GM12878 (cell line): ENCODE measurements at regions not wholly inside any gene's neighbourhood (a gene's known extent, or its start where the extent isn't known, plus 50 kb on each side); places are given as distances from the start of the nearest gene placed in this dataset.

Experiments used
- ATAC-seq: fragments of 200-7000 bp; cut with Tn5 transposase; 3 replicates; pipeline ENCODE4 v1.9.1; 2020; ENCODE audit warnings: mild to moderate bottlenecking, moderate library complexity
- BruUV-seq: library from RNA; stranded (reverse); fragments of 400-500 nt; replicated peaks from 2 replicates; lab custom pipeline; 2021; lab: Mats Ljungman, UMichigan
- CTCF ChIA-PET: fragments of 300-600 bp; sonication (Branson Sonifier 250); formaldehyde crosslinking; extraction: SDS; loops from one replicate; lab custom pipeline; 2021; ENCODE audit warnings: inconsistent platforms; lab: Yijun Ruan, JAX
- POLR2A ChIA-PET: fragments of 350-600 bp; formaldehyde crosslinking; extraction: SDS; loops from one replicate; lab custom pipeline; 2021; ENCODE audit warnings: inconsistent platforms; lab: Charles Lee
- RAD21 ChIA-PET: fragments of 300-600 bp; sonication (Branson Sonifier 250); formaldehyde crosslinking; loops from one replicate; lab custom pipeline; 2023; ENCODE audit warnings: antibody characterized with exemption; ENCODE audit not compliant: unreplicated experiment; lab: Charles Lee
- SMC1A ChIA-PET: fragments of 300-600 bp; sonication (Branson Sonifier 250); formaldehyde crosslinking; loops from one replicate; lab custom pipeline; 2023; ENCODE audit not compliant: unreplicated experiment, uncharacterized antibody; lab: Charles Lee
- DNase-seq: peaks from one replicate; pipeline ENCODE4 v3.0.0-alpha.2; 2011; ENCODE audit warnings: low read depth, low spot score
- FAIRE-seq: peaks from 3 replicates; lab custom pipeline; 2011; peaks lifted over from hg19 to GRCh38; lab: Jason Lieb, UNC
- H2AFZ ChIP-seq: 2 replicates; pipeline ENCODE4 v1.6.0; 2011; ENCODE audit warnings: low read depth, low read length, control low read depth; ENCODE audit not compliant: control insufficient read depth
- H3K27ac ChIP-seq: 2 replicates; pipeline ENCODE4 v1.5.1; 2011; ENCODE audit warnings: control low read depth; ENCODE audit not compliant: control insufficient read depth, insufficient read depth
- H3K27me3 ChIP-seq, 2 experiments: replicated peaks in 1 of 2; 2 replicates each; pipeline versions ENCODE4 v1.6.0 to v1.6.1; 2011; ENCODE audit warnings: low read length in 1 of 2; ENCODE audit not compliant: control insufficient read depth in 2 of 2, insufficient read depth in 2 of 2
- H3K36me3 ChIP-seq, 2 experiments: 2 replicates each; pipeline ENCODE4 v1.5.1; 2011; ENCODE audit warnings: low read length in 1 of 2; ENCODE audit not compliant: control insufficient read depth in 2 of 2, insufficient read depth in 2 of 2
- H3K4me1 ChIP-seq: 2 replicates; pipeline ENCODE4 v1.6.1; 2011; ENCODE audit warnings: mild to moderate bottlenecking, low read length, moderate library complexity, mixed read lengths; ENCODE audit not compliant: control insufficient read depth, insufficient read depth
- H3K4me2 ChIP-seq: 2 replicates; pipeline ENCODE4 v1.6.0; 2011; ENCODE audit warnings: control low read depth; ENCODE audit not compliant: control insufficient read depth, insufficient read depth
- H3K4me3 ChIP-seq: fragments of 200-600 bp; sonication (generic); 2 replicates; pipeline ENCODE4 v1.5.1; 2016
- H3K79me2 ChIP-seq: 2 replicates; pipeline ENCODE4 v1.6.0; 2011; ENCODE audit warnings: low read length; ENCODE audit not compliant: control insufficient read depth, insufficient read depth
- H3K9ac ChIP-seq: 2 replicates; pipeline ENCODE4 v1.8.0; 2011; ENCODE audit warnings: low read length, control low read depth, mixed read lengths; ENCODE audit not compliant: control insufficient read depth, insufficient read depth
- H3K9me3 ChIP-seq: replicated peaks from 3 replicates; pipeline ENCODE4 v1.5.1; 2011; ENCODE audit warnings: mild to moderate bottlenecking, low read length; ENCODE audit not compliant: control insufficient read depth, insufficient read depth
- H4K20me1 ChIP-seq: 2 replicates; pipeline ENCODE4 v1.6.0; 2011; ENCODE audit not compliant: control insufficient read depth, insufficient read depth
- ASH2L ChIP-seq: fragments of 300-600, 200-600 bp; sonication (generic); IDR thresholded peaks from 2 replicates; pipeline ENCODE4 v1.6.1; 2017; ENCODE audit warnings: low read depth, mild to moderate bottlenecking, borderline replicate concordance
- BHLHE40 ChIP-seq, 2 experiments: fragments of 450-650 bp in 1 of 2; IDR thresholded peaks; 2 replicates each; pipeline ENCODE4 v1.6.1; 2011 to 2017; ENCODE audit warnings: low read depth in 2 of 2, borderline replicate concordance in 1 of 2, improper control_type of control experiment in 1 of 2, low read length in 1 of 2, mild to moderate bottlenecking in 1 of 2
- CHD2 ChIP-seq: IDR thresholded peaks from 2 replicates; pipeline ENCODE4 v1.6.1; 2011; ENCODE audit warnings: low read depth, low read length, improper control_type of control experiment, borderline replicate concordance
- HDAC2 ChIP-seq: fragments of 200-600 bp; sonication (generic); IDR thresholded peaks from 2 replicates; pipeline ENCODE4 v1.6.1; 2017
- IRF4 ChIP-seq: IDR thresholded peaks from 2 replicates; pipeline ENCODE4 v1.6.1; 2011; ENCODE audit warnings: low read depth, low read length
- KAT2A ChIP-seq: conservative IDR thresholded peaks from 2 replicates; pipeline ENCODE4 v1.6.1; 2011; ENCODE audit warnings: low read depth, low read length; ENCODE audit not compliant: control insufficient read depth
- NR2C2 ChIP-seq: IDR thresholded peaks from 2 replicates; pipeline ENCODE4 v1.6.1; 2011; ENCODE audit warnings: borderline replicate concordance, low read depth; ENCODE audit not compliant: control insufficient read depth, insufficient read length
- SRF ChIP-seq, 2 experiments: IDR thresholded peaks; 2 replicates each; pipeline ENCODE4 v1.6.1; 2011; ENCODE audit warnings: low read depth in 2 of 2, low read length in 2 of 2, mild to moderate bottlenecking in 1 of 2, moderate library complexity in 1 of 2
- TCF7 ChIP-seq: IDR thresholded peaks from 2 replicates; pipeline ENCODE4 v1.6.1; 2014; ENCODE audit warnings: antibody characterized with exemption, borderline replicate concordance
- WGBS: methylation state at CpG from one replicate; pipeline ENCODE4 v1.1.6; 2016; ENCODE audit warnings: low lambda C conversion rate; ENCODE audit not compliant: insufficient replicate concordance, insufficient coverage; ENCODE audit errors: missing lambda C conversion rate; 5-methylcytosine and 5-hydroxymethylcytosine counted together
- in situ Hi-C: fragments of 300-500 bp; cut with MboI; formaldehyde crosslinking; loops from 9 replicates; pipeline ENCODE4 v1.14.3; 2018; ENCODE audit warnings: mixed read lengths
- intact Hi-C: fragments of 100-400 bp; cut with micrococcal nuclease; formaldehyde crosslinking; loops from one replicate; pipeline ENCODE4 v1.14.2; 2022; ENCODE audit not compliant: unreplicated experiment
- TF ChIP-seq, protein P1 (sequence below): fragments of 450-650 bp; formaldehyde crosslinking; IDR thresholded peaks from 2 replicates; pipeline ENCODE4 v1.4.0; 2022; ENCODE audit warnings: mild to moderate bottlenecking, moderate library complexity
- TF ChIP-seq, protein P2 (sequence below): fragments of 450-650 bp; IDR thresholded peaks from 2 replicates; pipeline ENCODE4 v1.6.1; 2017; ENCODE audit warnings: antibody characterized with exemption, mild to moderate bottlenecking, moderate library complexity
- TF ChIP-seq, protein P3 (sequence below): fragments of 450-650 bp; IDR thresholded peaks from 2 replicates; pipeline ENCODE4 v1.6.1; 2018; ENCODE audit warnings: borderline replicate concordance, mild to moderate bottlenecking; ENCODE audit not compliant: partially characterized antibody

DNA sequence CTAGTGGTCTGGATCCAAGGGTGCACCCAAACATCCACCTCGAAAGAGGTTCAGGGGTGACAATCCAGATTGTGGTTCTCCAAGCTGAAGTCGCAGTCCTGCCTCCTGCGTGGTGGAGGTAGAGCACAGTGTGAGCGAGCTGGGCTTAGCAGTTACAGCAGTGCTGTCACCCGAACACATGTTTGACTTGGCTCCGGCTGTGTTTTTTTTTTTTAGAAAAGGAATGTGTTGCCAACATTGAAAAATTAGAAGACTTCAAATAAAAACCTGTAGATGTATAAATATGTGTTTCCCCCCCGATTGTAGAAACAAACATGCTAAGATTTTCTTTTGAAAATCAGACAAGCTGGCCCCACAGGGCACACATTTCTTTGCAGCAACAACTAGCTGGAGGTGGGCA, 530.8 kb downstream of the SHQ1 start:
- no peak for TF ChIP-seq SRF (IDR thresholded peaks at IDR 0.05; ENCODE audit: low read depth in 2 of 2, low read length in 2 of 2)
- no peak for TF ChIP-seq HDAC2
- TF ChIP-seq, protein P1, sequence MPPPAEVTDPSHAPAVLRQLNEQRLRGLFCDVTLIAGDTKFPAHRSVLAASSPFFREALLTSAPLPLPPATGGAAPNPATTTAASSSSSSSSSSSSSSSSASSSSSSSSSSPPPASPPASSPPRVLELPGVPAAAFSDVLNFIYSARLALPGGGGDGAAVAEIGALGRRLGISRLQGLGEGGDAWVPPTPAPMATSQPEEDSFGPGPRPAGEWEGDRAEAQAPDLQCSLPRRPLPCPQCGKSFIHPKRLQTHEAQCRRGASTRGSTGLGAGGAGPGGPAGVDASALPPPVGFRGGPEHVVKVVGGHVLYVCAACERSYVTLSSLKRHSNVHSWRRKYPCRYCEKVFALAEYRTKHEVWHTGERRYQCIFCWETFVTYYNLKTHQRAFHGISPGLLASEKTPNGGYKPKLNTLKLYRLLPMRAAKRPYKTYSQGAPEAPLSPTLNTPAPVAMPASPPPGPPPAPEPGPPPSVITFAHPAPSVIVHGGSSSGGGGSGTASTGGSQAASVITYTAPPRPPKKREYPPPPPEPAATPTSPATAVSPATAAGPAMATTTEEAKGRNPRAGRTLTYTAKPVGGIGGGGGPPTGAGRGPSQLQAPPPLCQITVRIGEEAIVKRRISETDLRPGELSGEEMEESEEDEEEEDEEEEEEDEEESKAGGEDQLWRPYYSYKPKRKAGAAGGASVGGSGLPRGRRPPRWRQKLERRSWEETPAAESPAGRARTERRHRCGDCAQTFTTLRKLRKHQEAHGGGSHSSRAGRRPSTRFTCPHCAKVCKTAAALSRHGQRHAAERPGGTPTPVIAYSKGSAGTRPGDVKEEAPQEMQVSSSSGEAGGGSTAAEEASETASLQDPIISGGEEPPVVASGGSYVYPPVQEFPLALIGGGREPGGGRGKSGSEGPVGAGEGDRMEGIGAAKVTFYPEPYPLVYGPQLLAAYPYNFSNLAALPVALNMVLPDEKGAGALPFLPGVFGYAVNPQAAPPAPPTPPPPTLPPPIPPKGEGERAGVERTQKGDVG = no peak
- TF ChIP-seq NR2C2 = no peak
- no peak for TF ChIP-seq BHLHE40 (IDR thresholded peaks at IDR 0.05; ENCODE audit: borderline replicate concordance in 1 of 2, low read depth in 2 of 2, low read length in 1 of 2)
- TF ChIP-seq KAT2A = no peak
- TF ChIP-seq, protein P2, sequence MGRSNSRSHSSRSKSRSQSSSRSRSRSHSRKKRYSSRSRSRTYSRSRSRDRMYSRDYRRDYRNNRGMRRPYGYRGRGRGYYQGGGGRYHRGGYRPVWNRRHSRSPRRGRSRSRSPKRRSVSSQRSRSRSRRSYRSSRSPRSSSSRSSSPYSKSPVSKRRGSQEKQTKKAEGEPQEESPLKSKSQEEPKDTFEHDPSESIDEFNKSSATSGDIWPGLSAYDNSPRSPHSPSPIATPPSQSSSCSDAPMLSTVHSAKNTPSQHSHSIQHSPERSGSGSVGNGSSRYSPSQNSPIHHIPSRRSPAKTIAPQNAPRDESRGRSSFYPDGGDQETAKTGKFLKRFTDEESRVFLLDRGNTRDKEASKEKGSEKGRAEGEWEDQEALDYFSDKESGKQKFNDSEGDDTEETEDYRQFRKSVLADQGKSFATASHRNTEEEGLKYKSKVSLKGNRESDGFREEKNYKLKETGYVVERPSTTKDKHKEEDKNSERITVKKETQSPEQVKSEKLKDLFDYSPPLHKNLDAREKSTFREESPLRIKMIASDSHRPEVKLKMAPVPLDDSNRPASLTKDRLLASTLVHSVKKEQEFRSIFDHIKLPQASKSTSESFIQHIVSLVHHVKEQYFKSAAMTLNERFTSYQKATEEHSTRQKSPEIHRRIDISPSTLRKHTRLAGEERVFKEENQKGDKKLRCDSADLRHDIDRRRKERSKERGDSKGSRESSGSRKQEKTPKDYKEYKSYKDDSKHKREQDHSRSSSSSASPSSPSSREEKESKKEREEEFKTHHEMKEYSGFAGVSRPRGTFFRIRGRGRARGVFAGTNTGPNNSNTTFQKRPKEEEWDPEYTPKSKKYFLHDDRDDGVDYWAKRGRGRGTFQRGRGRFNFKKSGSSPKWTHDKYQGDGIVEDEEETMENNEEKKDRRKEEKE = no peak
- TF ChIP-seq, protein P3, sequence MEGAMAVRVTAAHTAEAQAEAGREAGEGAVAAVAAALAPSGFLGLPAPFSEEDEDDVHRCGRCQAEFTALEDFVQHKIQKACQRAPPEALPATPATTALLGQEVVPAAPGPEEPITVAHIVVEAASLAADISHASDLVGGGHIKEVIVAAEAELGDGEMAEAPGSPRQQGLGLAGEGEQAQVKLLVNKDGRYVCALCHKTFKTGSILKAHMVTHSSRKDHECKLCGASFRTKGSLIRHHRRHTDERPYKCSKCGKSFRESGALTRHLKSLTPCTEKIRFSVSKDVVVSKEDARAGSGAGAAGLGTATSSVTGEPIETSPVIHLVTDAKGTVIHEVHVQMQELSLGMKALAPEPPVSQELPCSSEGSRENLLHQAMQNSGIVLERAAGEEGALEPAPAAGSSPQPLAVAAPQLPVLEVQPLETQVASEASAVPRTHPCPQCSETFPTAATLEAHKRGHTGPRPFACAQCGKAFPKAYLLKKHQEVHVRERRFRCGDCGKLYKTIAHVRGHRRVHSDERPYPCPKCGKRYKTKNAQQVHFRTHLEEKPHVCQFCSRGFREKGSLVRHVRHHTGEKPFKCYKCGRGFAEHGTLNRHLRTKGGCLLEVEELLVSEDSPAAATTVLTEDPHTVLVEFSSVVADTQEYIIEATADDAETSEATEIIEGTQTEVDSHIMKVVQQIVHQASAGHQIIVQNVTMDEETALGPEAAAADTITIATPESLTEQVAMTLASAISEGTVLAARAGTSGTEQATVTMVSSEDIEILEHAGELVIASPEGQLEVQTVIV = no peak
- no peak for TF ChIP-seq CHD2
- TF ChIP-seq IRF4 = no peak
- no peak for TF ChIP-seq TCF7
- no peak for TF ChIP-seq ASH2L
- TF ChIP-seq, all 136 proteins: peak for 0
- ChIA-PET RAD21 (interaction anchor here (0.7 kb wide), 1 partner anchor 69 kb away, joined by 3 read pairs; no protein-coding TSS in a partner anchor), CTCF (interaction anchor here (1.2 to 1.4 kb wide), 2 partner anchors 10 to 392 kb away, joined by 3 to 4 read pairs; no protein-coding TSS in a partner anchor)

More for the DNA sequence above, 530.8 kb downstream of the SHQ1 start:
- H4K20me1 ChIP-seq = no peaks in the 10 kb centered on the region; the same call in 1 of the 2 replicates
- no peak overlapping the region for H3K27ac ChIP-seq
- no peaks in the 10 kb centered on the region; a peak in 1 of 4 replicates for H3K27me3 ChIP-seq
- H3K4me1 ChIP-seq = no peaks in the 10 kb centered on the region
- FAIRE-seq (no peak), DNase-seq (no peak), ATAC-seq (no peak)
- no TSS peak for BruUV-seq
- SMC1A ChIA-PET = no interaction called here
- H3K4me3 ChIP-seq = no peak overlapping the region
- H3K36me3 ChIP-seq = no peaks in the 10 kb centered on the region
- 50% methylated on average over 7 of the region's 7 CpGs for WGBS
- intact Hi-C loops (no loop called here), in situ Hi-C loops (no loop called here)
- POLR2A ChIA-PET = no interaction called here
- H2AFZ ChIP-seq = no peak overlapping the region
- no peak overlapping the region for H3K4me2 ChIP-seq
- H3K9me3 ChIP-seq = no peaks in the 10 kb centered on the region; the same call in 1 of the 3 replicates
- no peaks in the 10 kb centered on the region for H3K79me2 ChIP-seq
- no peak overlapping the region for H3K9ac ChIP-seq
